ENCODE measurements at regions not wholly inside any gene's neighbourhood (a gene's known extent, or its start where the extent isn't known, plus 50 kb on each side); places are given as distances from the start of the nearest gene placed in this dataset.

DNA sequence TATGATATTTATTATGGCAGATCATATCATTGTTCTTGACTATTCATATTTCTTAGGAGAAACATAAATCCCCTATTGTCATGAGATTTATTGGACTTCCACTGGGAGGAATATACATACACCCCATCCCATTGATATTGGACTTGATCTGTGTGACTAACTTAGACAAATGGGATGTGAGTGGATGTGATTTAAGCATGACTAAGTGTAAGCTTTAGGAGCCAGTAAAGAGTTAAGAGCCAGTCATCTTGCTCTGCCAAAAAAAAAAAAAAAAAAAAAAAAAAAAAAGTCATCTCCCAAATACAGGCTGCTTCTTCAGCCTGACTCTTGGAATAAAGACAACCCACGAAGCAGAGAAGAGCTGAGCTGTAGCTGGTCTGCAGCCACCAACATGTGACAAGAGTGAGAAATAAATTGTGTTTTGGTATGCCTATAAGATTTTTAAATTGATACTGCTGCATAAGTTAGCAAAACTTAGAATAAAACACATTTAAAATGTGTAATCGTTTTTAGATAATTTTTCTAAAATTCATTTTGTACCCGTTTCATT is 595.0 kb upstream of the LRRC4C start:
- no peak for DNase-seq

GRCh38 chr11:42055606-42056005 is 596.2 kb upstream of the LRRC4C start:
- no peak for DNase-seq

DNA sequence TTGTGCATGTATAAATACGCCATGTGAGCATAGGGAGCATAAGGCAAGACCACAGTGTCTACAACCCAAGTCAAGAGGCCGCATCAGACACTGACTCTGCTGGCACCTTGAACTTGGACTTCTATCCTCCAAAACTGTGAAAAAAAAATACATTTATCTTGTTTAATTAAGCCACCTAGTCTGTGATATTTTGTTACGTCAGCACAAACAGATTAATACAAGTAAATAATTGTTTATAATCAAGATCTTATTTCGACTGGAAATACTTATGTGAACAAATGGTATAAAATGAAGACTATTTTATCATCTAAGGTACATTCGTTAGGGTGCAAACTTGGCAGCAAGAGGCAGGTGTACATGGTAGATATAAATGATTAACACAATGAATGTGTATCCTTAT is 599.3 kb upstream of the LRRC4C start:
- DNase-seq, result no peak

DNA sequence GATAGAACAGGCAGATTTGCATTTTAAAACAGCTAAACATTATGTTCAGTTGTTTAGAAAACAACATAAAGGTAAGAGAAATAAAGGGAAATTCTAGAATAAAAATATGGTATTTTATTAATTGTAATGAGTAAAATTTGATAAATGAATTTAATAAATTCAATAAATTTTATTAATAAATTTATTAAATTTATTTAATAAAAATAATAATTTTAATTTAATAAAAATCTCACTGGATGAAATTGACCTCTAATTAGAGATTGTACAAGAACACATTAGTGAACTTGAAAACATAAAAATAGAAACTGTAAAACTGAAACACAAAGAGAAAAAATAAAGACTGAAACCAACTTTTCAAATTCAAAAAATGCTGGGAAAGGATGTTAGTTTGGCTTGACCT is 605.7 kb upstream of the LRRC4C start:
- no peak for DNase-seq

DNA sequence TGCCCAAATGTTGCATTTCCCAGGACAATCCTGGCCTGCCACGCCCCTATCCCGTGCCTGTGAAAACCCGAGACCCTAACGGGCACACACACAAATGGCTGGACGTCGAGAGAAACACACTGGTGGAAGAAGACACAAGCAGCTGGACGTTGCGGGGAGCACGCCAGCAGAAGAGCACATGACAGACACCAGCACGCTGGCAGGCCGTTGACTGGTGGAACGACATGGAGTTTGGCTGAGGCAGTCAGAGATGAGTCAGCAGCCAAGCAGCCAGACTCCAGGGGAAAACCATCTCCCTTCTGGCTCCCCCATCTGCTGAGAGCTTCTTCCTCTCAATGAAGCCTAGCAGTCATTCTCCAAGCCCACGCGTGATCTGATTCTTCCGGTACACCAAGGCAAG is 606.7 kb upstream of the LRRC4C start:
- DNase-seq, result no peak

GRCh38 chr11:42074306-42074705 is 614.9 kb upstream of the LRRC4C start:
- no peak for DNase-seq

GRCh38 chr11:42075180-42075579 is 615.7 kb upstream of the LRRC4C start:
- DNase-seq, result no peak

DNA sequence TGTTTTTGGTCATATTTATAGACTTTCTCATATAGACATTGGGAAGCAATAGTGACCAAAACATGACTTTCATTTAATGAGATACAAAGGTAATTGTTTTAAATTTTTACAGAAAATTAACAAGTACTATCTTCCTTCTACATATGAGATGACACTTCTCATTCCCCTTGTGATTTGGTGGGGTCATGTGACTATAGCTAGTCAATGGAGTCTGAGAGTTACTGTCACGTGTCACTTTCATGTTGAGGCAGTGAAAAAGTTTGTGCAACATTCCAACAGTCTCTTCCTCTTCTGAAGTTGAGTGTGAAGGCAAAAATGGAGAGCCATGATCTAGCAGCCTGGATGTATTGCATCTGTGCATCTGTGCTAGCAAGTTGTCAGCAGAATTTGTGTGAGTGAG is 618.3 kb upstream of the LRRC4C start:
- DNase-seq, result no peak

DNA sequence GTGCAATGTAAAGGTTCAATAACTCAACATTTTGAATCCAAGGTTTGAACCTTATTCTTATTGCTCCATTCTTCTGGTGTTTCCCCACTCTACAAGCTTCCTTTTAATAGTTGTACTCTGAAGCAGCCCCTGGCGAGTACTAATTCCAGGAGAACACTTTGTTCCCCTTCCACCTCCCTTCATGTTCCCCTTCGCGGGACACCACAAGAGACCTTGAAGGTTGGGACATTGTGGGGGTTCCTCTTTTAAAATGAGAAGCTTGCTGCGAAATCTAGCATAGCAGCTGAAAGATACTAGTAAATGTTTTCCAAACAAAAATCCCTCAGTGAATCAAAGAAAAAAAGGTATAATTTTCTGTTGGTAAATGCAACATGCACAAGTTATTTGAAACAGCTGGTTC is 626.3 kb upstream of the LRRC4C start:
- DNase-seq, result no peak

- DNase-seq, result no peak
These were observed 634.1 kb upstream of the LRRC4C start for GRCh38 chr11:42093541-42093940.

GRCh38 chr11:42098075-42098474 is 638.6 kb upstream of the LRRC4C start:
- no peak for DNase-seq

- no peak for DNase-seq
These were observed 653.4 kb upstream of the LRRC4C start for GRCh38 chr11:42112866-42113265.

GRCh38 chr11:42114927-42115326 is 655.5 kb upstream of the LRRC4C start:
- DNase-seq, result no peak

DNA sequence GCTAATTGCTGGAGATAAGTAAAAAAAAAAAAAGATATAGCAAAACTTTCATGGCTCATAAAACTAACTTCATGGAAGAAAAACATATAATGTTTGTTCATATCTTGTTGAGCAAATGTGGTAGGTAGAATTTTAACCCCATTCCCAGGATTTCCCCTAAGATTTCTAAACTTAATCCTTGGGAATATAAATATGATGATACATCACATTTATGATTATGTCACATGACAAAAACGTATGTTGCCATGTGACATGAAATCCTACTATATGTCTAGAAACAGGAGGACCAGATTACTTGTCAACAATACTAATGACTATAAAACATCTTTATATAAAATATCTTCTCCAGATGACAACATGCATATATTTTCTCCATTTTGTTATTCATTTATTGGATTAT is 679.0 kb upstream of the LRRC4C start:
- no peak for DNase-seq

GRCh38 chr11:42145311-42145710 is 685.9 kb upstream of the LRRC4C start:
- no peak for DNase-seq

DNA sequence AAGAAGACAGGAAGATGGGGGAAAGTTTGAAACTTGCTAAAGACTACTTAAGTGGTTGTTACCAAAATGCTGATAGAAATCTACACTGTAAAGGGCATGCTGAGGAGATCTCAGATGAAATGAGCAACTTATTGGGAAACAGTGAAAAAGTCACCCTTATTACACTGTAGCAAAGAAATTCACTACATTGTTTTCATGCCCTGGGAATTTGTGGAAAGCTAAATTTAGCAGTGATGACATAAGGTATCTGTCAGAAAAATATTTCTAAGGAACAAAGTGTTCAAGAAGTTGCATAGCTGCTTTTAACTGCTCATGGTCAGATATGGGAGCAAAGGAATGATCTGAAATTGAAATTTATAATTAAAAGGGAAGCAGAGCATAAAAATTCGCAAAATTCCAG is 702.4 kb upstream of the LRRC4C start:
- no peak for DNase-seq

- no peak for DNase-seq
These were observed 709.7 kb upstream of the LRRC4C start for GRCh38 chr11:42169191-42169590.

- DNase-seq, result no peak
These were observed 711.1 kb upstream of the LRRC4C start for GRCh38 chr11:42170601-42171000.

DNA sequence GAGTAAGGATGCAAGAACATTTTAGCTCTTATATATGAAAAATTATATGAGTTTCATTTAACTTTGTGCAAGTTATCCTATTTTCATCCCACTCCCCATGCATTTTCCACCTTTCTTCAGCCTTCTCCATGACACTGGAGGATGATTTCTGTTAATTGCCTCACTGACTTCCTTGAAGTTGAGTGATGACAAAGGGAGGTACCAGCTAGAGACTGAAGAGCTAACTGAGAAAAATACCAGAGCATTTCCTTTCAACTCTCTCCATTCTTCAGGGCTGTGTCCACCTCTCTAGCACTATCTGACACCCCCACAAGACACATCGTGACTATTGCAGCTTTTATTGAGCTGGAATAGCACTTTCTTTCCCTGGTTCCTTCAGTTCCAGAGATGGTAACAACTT is 711.6 kb upstream of the LRRC4C start:
- DNase-seq, result no peak

GRCh38 chr11:42172441-42172840 is 713.0 kb upstream of the LRRC4C start:
- DNase-seq, result no peak

DNA sequence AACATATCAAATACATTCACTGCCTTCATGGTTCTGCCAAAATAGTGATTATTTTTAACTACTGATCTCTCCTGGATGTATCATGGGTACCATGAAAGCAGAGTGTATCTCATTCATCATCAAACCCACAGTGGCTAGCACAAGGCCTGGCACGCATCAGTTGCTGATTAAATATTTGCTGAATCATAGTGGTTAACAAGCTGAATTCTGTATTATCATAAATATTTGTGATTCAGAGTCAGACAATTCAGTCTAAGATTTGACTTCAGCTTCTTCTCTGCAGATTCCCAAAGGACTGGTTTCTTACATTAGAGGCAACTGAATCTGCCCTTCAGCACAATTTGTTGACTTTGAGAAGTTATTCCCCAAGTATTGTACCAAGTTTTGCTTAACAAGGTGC is 715.8 kb upstream of the LRRC4C start:
- DNase-seq, result no peak

DNA sequence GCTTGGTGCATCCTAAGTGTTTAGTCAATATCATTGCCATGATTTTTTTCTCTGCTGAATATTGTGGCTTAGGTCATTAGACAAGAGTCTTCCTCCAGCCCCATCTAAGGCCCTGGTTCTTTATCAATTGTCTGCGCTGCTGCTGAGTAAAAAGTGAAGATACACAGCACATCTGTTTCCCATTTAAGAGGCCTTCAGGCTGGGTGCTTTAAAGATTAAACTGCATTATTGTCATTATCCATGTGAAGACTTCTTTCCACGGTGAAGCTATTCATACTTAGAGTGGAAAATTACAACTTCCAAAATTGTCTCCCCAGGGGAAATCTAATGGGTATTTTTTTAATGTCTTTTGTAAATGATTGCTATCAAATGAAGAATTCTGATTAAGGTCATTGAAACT is 719.8 kb upstream of the LRRC4C start:
- DNase-seq, result no peak

- DNase-seq, result no peak
These were observed 736.0 kb upstream of the LRRC4C start for GRCh38 chr11:42195289-42196013.

DNA sequence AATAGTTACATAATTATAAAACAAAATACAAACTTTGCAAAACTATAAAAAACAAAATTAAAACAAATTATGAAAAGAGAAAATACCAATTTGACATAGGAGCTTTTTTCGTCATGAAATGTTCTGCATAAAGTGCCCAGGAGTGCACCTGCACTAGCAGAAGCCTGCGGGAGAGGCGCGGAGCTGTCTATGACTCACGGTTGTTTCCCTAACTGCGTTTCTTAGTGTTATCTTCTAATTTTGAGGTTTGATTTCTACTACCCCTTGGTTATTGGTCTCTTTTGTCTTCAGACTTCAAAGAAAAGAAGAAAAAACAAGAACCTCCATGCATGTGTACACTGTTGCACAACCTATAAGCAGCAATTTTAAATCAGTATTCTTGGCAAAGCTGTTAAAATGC is 740.9 kb upstream of the LRRC4C start:
- no peak for DNase-seq

DNA sequence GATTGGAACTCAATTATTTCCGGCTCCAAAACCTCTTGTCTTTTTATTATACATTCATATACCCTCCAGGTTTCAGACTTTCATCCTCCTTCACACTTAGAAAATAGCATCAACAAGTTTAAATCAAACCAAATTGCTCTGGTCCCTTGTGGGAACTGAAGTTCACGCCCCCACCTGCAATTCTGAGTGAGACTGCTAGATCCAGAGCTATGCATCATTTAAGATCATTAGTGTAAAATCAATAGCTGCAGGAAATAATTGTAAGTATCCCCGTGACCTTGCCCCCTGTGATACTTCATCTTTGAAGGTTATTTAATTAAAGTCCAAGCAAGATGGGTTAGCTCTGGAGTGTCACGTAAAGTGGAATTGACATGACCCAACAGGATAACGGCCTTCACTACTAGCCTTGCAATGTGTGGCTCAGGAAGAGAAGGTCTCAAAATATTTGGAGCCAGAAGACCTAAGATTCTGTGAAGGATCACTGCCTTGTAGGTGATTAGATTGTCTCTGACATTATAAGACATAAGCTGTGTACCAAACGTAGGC is 742.2 kb upstream of the LRRC4C start:
- DNase-seq, result no peak

All from DMS153 (cell line).